ENCODE measurements at regions not wholly inside any gene's neighbourhood (a gene's known extent, or its start where the extent isn't known, plus 50 kb on each side); places are given as distances from the start of the nearest gene placed in this dataset.

- peaks cover 88% of the 10 kb centered on the region for H3K4me1 Mint-ChIP-seq
- DNase-seq (ENCODE audit: low spot score): no peak
These were observed 78.4 kb upstream of the HS3ST5 start for GRCh38 chr6:114421199-114421598.

More at GRCh38 chr6:114421199-114421598, 78.4 kb upstream of the HS3ST5 start:
- peak; percentile 89 for ATAC-seq
- TF ChIP-seq JUN (CRISPR knock-in tag; IDR thresholded peaks at IDR 0.05): no peak
- TF ChIP-seq RORB (CRISPR knock-in tag; IDR thresholded peaks at IDR 0.05): no peak
- no peak for TF ChIP-seq AR (CRISPR knock-in tag; IDR thresholded peaks at IDR 0.05)
- TF ChIP-seq, protein P1, sequence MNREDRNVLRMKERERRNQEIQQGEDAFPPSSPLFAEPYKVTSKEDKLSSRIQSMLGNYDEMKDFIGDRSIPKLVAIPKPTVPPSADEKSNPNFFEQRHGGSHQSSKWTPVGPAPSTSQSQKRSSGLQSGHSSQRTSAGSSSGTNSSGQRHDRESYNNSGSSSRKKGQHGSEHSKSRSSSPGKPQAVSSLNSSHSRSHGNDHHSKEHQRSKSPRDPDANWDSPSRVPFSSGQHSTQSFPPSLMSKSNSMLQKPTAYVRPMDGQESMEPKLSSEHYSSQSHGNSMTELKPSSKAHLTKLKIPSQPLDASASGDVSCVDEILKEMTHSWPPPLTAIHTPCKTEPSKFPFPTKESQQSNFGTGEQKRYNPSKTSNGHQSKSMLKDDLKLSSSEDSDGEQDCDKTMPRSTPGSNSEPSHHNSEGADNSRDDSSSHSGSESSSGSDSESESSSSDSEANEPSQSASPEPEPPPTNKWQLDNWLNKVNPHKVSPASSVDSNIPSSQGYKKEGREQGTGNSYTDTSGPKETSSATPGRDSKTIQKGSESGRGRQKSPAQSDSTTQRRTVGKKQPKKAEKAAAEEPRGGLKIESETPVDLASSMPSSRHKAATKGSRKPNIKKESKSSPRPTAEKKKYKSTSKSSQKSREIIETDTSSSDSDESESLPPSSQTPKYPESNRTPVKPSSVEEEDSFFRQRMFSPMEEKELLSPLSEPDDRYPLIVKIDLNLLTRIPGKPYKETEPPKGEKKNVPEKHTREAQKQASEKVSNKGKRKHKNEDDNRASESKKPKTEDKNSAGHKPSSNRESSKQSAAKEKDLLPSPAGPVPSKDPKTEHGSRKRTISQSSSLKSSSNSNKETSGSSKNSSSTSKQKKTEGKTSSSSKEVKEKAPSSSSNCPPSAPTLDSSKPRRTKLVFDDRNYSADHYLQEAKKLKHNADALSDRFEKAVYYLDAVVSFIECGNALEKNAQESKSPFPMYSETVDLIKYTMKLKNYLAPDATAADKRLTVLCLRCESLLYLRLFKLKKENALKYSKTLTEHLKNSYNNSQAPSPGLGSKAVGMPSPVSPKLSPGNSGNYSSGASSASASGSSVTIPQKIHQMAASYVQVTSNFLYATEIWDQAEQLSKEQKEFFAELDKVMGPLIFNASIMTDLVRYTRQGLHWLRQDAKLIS (CRISPR knock-in tag; IDR thresholded peaks at IDR 0.05; ENCODE audit: borderline replicate concordance): peak; percentile 95; the same call in 1 of the 2 replicates
- no peak for TF ChIP-seq CREB1 (CRISPR knock-in tag; IDR thresholded peaks at IDR 0.05)
- no peak for TF ChIP-seq ZNF396 (CRISPR knock-in tag; IDR thresholded peaks at IDR 0.05; ENCODE audit: borderline replicate concordance)
- no peak for TF ChIP-seq ZNF671 (CRISPR knock-in tag; IDR thresholded peaks at IDR 0.05)
- TF ChIP-seq SMAD4 (CRISPR knock-in tag; IDR thresholded peaks at IDR 0.05): no peak
- no peak for TF ChIP-seq ZNF425 (CRISPR knock-in tag; conservative IDR thresholded peaks at IDR 0.05)
- peak; percentile 65 for TF ChIP-seq SP1 (CRISPR knock-in tag; conservative IDR thresholded peaks at IDR 0.05)
- TF ChIP-seq FOXK1 (CRISPR knock-in tag; IDR thresholded peaks at IDR 0.05): 0 out of 2 replicates have a peak, but pooled peaks have one; percentile 29
- TF ChIP-seq ZNF416 (CRISPR knock-in tag; IDR thresholded peaks at IDR 0.05): no peak
- TF ChIP-seq USF1 (CRISPR knock-in tag; IDR thresholded peaks at IDR 0.05): no peak
- TF ChIP-seq, protein P2, sequence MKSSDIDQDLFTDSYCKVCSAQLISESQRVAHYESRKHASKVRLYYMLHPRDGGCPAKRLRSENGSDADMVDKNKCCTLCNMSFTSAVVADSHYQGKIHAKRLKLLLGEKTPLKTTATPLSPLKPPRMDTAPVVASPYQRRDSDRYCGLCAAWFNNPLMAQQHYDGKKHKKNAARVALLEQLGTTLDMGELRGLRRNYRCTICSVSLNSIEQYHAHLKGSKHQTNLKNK (CRISPR knock-in tag; IDR thresholded peaks at IDR 0.05): peak; percentile 94
- TF ChIP-seq FOXJ3 (CRISPR knock-in tag; IDR thresholded peaks at IDR 0.05; ENCODE audit: borderline replicate concordance): no peak
- TF ChIP-seq TEAD1 (CRISPR knock-in tag; IDR thresholded peaks at IDR 0.05): peak; percentile 45; the same call in 1 of the 2 replicates
- TF ChIP-seq NFATC4 (CRISPR knock-in tag; IDR thresholded peaks at IDR 0.05): no peak
- TF ChIP-seq FOXP1 (CRISPR knock-in tag; IDR thresholded peaks at IDR 0.05; ENCODE audit: borderline replicate concordance): no peak
- peak; percentile 51; the same call in 1 of the 2 replicates for TF ChIP-seq ZNF423 (CRISPR knock-in tag; IDR thresholded peaks at IDR 0.05)
- no peak for TF ChIP-seq NR1H2 (CRISPR knock-in tag; IDR thresholded peaks at IDR 0.05)
- TF ChIP-seq MXD4 (CRISPR knock-in tag; IDR thresholded peaks at IDR 0.05; ENCODE audit: borderline replicate concordance): no peak
- Mint-ChIP-seq H3K4me3 (peak overlapping the region; percentile 93), H3K27me3 (ENCODE audit: low read depth) (no peaks in the 10 kb centered on the region), H3K27ac (peak overlapping the region; percentile 99), H3K36me3 (peaks cover 62% of the 10 kb centered on the region), H3K9me3 (no peaks in the 10 kb centered on the region)
- ChIA-PET CTCF (interaction anchor here (1.5 to 2.5 kb wide), 2 partner anchors 26 to 78 kb away, joined by 3 to 9 read pairs; no protein-coding TSS in a partner anchor), POLR2A (interaction anchor here (1.4 to 1.8 kb wide), 3 partner anchors 10 to 80 kb away, joined by 4 to 7 read pairs (median 7); partner anchors contain the start of gene HS3ST5)
